AML-193 (cell line): ENCODE measurements at regions not wholly inside any gene's neighbourhood (a gene's known extent, or its start where the extent isn't known, plus 50 kb on each side); places are given as distances from the start of the nearest gene placed in this dataset.

Source experiments
- DNase-seq, 2 experiments: peaks; one replicate each; lab custom pipeline; 2025; lab: John Stamatoyannopoulos, UW

DNA sequence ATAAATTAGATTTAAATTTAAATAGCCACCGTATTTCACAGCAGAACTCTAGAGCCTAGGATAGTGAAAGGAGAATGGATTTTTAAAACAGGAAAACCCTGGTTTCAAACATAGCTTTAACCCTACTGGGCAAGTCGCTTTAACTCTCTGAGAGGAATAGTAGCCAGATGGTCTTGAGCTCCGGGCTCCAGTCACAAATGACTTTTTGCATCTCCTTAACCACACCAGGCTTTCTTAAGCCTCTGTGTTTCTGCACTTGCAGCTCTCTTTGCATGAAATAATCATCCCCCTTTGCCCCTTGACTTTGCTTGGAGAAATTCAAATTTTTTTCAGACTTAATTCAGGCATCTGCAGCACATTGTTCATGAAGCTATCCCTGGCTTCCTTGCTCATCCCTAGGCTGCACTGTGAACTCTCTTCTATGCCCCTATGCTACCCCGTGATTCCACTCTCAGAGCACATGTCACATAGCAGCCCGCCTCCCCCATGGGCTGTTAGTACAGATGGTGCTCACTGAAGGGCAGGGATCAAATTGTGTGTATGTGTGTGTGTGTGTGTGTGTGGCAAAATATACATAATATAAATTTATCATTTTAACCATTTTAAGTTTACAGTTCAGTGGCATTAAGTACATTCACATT, 68.8 kb upstream of the DAB1 start:
- DNase-seq: no peak

DNA sequence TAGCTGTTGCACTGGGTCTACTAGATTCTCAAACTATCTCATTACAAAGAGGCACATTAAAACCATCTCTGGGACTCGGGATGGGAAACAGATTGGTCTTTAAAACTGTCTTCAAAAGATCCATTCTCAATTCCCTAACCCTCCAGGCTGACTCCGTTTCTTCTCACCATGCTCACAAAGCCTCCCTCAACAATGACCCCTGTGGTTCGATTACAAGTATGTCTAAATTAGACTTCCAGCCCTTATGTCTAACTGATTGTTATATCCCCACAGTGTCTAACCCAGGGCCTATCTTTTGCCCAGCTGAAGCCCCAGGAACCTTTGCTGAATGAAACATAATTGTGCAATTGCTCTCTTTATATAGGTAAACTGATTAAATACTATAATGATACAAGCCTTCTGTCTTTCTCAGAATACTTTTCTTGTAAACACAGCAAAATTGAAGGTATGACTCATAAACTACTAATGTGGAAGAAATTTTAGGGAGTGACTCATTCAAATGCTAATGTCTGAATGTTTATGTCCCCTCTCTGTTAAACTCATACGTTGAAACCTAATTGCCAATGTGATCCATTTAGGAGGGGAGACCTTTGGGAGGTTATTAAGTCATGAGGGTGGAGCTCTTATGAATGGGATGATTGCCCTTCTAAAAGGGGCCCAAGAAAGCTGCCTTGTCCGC, 65.6 kb upstream of the DAB1 start:
- no peak for DNase-seq

DNA sequence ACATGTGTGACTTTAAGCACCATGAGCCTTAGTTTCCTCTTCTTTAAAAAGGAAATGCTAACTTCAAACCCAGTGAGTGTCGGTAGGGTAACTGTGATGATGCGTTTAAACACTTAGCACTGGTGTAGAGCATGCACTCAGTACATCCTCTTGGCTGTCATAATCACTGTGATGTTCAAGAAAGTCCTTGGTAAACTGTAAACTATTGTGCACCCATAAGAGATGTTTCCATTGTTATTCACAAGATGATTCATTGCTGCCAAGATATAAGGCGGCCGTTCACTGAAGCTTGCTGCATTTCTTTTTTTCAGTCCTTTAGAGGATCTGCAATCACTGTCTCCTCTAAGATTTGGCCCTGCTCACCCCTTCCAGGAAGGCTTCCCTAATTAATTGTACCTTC, 61.8 kb upstream of the DAB1 start:
- DNase-seq: no peak

DNA sequence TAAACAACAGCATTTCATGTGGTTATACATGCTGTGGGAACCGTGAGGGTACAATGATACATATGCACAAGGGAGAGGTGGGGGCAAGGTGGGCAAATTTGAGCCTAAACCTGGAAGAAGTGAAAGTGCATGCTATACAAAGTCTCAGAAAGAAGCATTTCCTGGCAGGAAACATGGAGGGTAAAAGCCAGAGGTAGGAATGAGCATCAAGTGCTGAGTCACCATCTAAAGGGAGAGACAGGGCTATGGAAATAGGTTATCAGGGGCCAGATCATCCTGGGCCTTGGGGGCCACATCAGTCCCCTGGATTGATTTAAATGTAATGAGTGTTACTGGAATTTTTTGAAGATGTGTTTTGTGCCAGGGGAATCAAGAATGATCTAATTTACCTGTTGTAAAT, 60.1 kb upstream of the DAB1 start:
- DNase-seq: no peak

DNA sequence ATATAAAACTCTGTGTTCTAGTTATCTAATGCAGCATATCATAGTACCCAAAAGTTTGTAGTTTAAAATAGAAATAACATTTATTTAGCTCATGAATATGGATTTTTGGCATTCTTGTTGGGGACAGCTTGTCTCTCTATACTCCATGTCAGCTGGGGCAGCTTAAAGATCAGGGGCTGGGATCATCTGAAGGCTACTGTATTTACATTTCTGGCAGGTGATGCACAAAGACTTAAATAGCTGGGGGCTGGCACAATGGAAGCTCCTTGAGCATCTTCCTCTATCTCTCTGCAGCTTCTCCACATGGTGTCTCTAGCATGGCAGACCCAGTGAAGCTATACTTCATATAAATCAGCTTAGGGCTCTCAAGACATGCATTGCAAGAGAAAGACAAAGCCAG, 55.6 kb upstream of the DAB1 start:
- no peak for DNase-seq

DNA sequence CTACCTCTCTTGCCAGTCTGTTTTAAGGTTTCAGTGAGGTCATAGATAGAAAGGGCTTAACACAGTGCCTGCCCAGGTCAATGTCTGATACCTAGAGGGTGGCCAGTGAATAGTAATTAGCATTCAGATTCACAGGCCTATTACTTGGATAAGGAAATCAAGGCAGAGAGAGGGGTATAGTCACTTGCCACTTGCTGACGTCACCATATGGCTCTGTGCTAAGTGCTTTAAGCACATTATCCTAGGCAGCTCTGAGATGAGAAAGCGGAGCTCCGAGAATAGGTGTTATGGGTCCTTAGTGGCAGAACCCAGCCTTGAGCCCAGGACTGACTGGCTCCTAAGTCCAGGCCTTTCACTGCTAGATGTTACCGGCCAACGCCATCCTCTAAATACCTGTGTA, 51.5 kb upstream of the DAB1 start:
- no peak for DNase-seq

DNA sequence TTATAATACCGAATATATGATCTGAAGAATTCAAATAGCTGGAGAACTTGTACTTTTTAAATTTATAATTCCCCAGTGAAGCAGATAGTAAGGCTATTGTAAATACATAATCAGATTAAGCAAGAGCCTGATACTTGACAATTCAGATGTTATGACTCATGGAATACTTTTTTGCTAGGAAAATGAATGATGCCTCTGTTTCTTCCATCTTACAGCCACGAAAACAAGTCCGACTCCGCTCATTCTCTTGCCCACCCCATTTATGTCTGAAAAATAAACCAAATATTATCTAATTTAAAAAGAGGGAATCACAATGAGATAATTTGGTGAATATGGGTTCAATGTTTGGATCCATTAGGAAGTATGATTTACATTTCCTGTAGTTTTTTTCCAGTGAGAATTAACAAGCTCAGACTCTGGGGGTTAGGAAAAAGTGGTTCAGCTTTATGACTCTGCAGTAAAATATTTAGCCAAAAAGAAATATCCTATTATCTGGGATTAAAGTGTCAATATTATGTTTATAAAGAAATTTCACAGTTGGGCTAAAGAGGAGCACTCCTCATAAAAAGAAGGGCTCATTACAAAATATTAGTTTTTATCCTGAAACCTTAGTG, 50.4 kb upstream of the DAB1 start:
- no peak for DNase-seq
